B cell (primary cell): ENCODE measurements at regions not wholly inside any gene's neighbourhood (a gene's known extent, or its start where the extent isn't known, plus 50 kb on each side); places are given as distances from the start of the nearest gene placed in this dataset.

ENCODE experiments used
- ATAC-seq: fragments of 200-7000 bp; cut with Tn5 transposase; one replicate; pipeline ENCODE4 v1.10.0; 2021; ENCODE audit warnings: low read depth, mild to moderate bottlenecking, moderate number of reproducible peaks, moderate library complexity
- CTCF ChIA-PET: fragments of 350-600 bp; sonication (Branson Sonifier 250); formaldehyde crosslinking; loops from one replicate; lab custom pipeline; 2021; ENCODE audit warnings: antibody characterized with exemption, inconsistent platforms; lab: Charles Lee
- POLR2A ChIA-PET: fragments of 350-600 bp; sonication (Branson Sonifier 250); formaldehyde crosslinking; loops from one replicate; lab custom pipeline; 2021; ENCODE audit warnings: antibody characterized with exemption; lab: Charles Lee
- DNase-seq: peaks from one replicate; pipeline ENCODE4 v3.0.0; 2013
- H2AFZ ChIP-seq: 2 replicates; pipeline ENCODE4 v1.6.1; 2012; ENCODE audit warnings: mild to moderate bottlenecking, low read depth, low read length; ENCODE audit not compliant: insufficient read depth, poor library complexity, severe bottlenecking
- H3K27ac ChIP-seq, 2 donors: 1 replicate in 1 of 2; 2 replicates in 1 of 2; pipeline ENCODE4 v1.5.1; 2012 to 2013; ENCODE audit warnings: low read length in 2 of 2, mild to moderate bottlenecking in 2 of 2, moderate library complexity in 1 of 2
- H3K27me3 ChIP-seq, 4 experiments: fragments of 200-600 bp in 1 of 4; sonication (generic) in 1 of 4; replicated peaks in 1 of 4; 1 replicate in 2 of 4; 2 replicates in 2 of 4; pipeline versions ENCODE4 v1.6.1 to v1.7.0; 2013 to 2016; ENCODE audit warnings: low read length in 3 of 4, mild to moderate bottlenecking in 2 of 4, mixed read lengths in 1 of 4, moderate library complexity in 1 of 4; ENCODE audit not compliant: insufficient read depth in 4 of 4, control insufficient read depth in 3 of 4; ENCODE audit errors: control extremely low read depth in 1 of 4
- H3K36me3 ChIP-seq, 2 experiments: replicated peaks in 1 of 2; 1 replicate in 1 of 2; 2 replicates in 1 of 2; pipeline versions ENCODE4 v1.6.1 to v1.7.1; 2013; ENCODE audit warnings: low read length in 1 of 2; ENCODE audit not compliant: insufficient read depth in 2 of 2, control insufficient read depth in 1 of 2; ENCODE audit errors: control extremely low read depth in 1 of 2, extremely low read depth in 1 of 2
- H3K4me1 ChIP-seq, 2 donors: fragments of 200-600 bp in 1 of 2; sonication (generic) in 1 of 2; 1 replicate in 1 of 2; 2 replicates in 1 of 2; pipeline versions ENCODE4 v1.5.1 to v1.6.1; 2013 to 2017; ENCODE audit warnings: low read length in 2 of 2; ENCODE audit not compliant: control insufficient read depth in 2 of 2, insufficient read depth in 2 of 2
- H3K4me2 ChIP-seq: replicated peaks from 2 replicates; pipeline ENCODE3; 2012; ENCODE audit warnings: mild to moderate bottlenecking, low read depth, low read length; ENCODE audit not compliant: poor library complexity, severe bottlenecking
- H3K4me3 ChIP-seq, 5 experiments: fragments of 200-600 bp in 1 of 5; sonication (generic) in 1 of 5; 1 replicate in 3 of 5; 2 replicates in 2 of 5; pipeline versions ENCODE4 v1.5.1 to v1.7.0; 2011 to 2016; ENCODE audit warnings: low read length in 4 of 5, mild to moderate bottlenecking in 4 of 5, low read depth in 2 of 5, control low read depth in 1 of 5, moderate library complexity in 1 of 5; ENCODE audit not compliant: insufficient read depth in 1 of 5; ENCODE audit errors: control extremely low read depth in 1 of 5, extremely low read depth in 1 of 5
- H3K79me2 ChIP-seq: fragments of 200-600 bp; sonication (generic); one replicate; pipeline ENCODE4 v1.6.0; 2016; ENCODE audit warnings: low read length; ENCODE audit not compliant: control insufficient read depth, insufficient read depth
- H3K9ac ChIP-seq: fragments of 200-600 bp; sonication (generic); 2 replicates; pipeline ENCODE4 v1.6.1; 2017; ENCODE audit warnings: mild to moderate bottlenecking, low read length, moderate library complexity
- H3K9me3 ChIP-seq, 3 donors: one replicate each; pipeline versions ENCODE4 v1.6.1 to v1.7.1; 2013; ENCODE audit warnings: low read length in 2 of 3; ENCODE audit not compliant: control insufficient read depth in 2 of 3, insufficient read depth in 1 of 3; ENCODE audit errors: control extremely low read depth in 1 of 3
- H4K20me1 ChIP-seq: 2 replicates; pipeline ENCODE4 v1.6.0; 2012; ENCODE audit warnings: mild to moderate bottlenecking, low read length; ENCODE audit not compliant: insufficient read depth, control insufficient read depth, poor library complexity, severe bottlenecking
- H3K27ac Mint-ChIP-seq: one replicate; pipeline ENCODE4 v1.8.0; 2021; ENCODE audit warnings: mixed read lengths
- H3K27me3 Mint-ChIP-seq: one replicate; pipeline ENCODE4 v1.8.0; 2021; ENCODE audit warnings: mixed read lengths
- H3K4me1 Mint-ChIP-seq: one replicate; pipeline ENCODE4 v1.8.0; 2021; ENCODE audit warnings: mixed read lengths
- H3K4me3 Mint-ChIP-seq: one replicate; pipeline ENCODE4 v1.8.0; 2021; ENCODE audit warnings: mixed read lengths
- H3K9me3 Mint-ChIP-seq: one replicate; pipeline ENCODE4 v1.8.0; 2022; ENCODE audit warnings: mixed read lengths; ENCODE audit not compliant: insufficient read depth
- EZH2 ChIP-seq: IDR thresholded peaks from 2 replicates; pipeline ENCODE4 v1.6.1; 2012; ENCODE audit warnings: borderline replicate concordance, low read depth, mild to moderate bottlenecking, moderate library complexity, low read length; ENCODE audit not compliant: insufficient read depth, poor library complexity, severe bottlenecking
- WGBS: methylation state at CpG from one replicate; pipeline ENCODE4 v1.1.5; 2013; ENCODE audit warnings: missing lambda C conversion rate; ENCODE audit not compliant: insufficient coverage; 5-methylcytosine and 5-hydroxymethylcytosine counted together
- intact Hi-C: fragments of 100-400 bp; cut with micrococcal nuclease; formaldehyde crosslinking; loops from one replicate; pipeline ENCODE4 v1.10.0; 2022
- TF ChIP-seq, protein P1 (sequence below): fragments of 200-600 bp; IDR thresholded peaks from one replicate; pipeline ENCODE4 v1.8.0; 2022; ENCODE audit warnings: antibody characterized with exemption, mild to moderate bottlenecking

- no peaks in the 10 kb centered on the region for H4K20me1 ChIP-seq
- no peaks in the 10 kb centered on the region for H3K4me1 ChIP-seq
Observed at GRCh38 chr4:57764856-57765255, 654.7 kb upstream of the IGFBP7 start.

GRCh38 chr4:57763070-57763469, 652.9 kb upstream of the IGFBP7 start:
- no peak for DNase-seq

More at GRCh38 chr4:57764856-57765255, 654.7 kb upstream of the IGFBP7 start:
- no peaks in the 10 kb centered on the region for H3K36me3 ChIP-seq
- Mint-ChIP-seq H3K4me3 (no peak overlapping the region), H3K9me3 (no peaks in the 10 kb centered on the region), H3K4me1 (no peaks in the 10 kb centered on the region), H3K27me3 (no peaks in the 10 kb centered on the region), H3K27ac (no peak overlapping the region)
- H3K79me2 ChIP-seq: no peaks in the 10 kb centered on the region
- ATAC-seq: no peak
- H3K27me3 ChIP-seq: no peaks in the 10 kb centered on the region
- POLR2A ChIA-PET: no interaction called here
- no peak overlapping the region for H2AFZ ChIP-seq
- CTCF ChIA-PET: no interaction called here
- WGBS: no CpG with 5 or more reads among the region's 5 CpGs
- H3K4me3 ChIP-seq: no peak overlapping the region
- no peak for TF ChIP-seq EZH2
- TF ChIP-seq, protein P1, sequence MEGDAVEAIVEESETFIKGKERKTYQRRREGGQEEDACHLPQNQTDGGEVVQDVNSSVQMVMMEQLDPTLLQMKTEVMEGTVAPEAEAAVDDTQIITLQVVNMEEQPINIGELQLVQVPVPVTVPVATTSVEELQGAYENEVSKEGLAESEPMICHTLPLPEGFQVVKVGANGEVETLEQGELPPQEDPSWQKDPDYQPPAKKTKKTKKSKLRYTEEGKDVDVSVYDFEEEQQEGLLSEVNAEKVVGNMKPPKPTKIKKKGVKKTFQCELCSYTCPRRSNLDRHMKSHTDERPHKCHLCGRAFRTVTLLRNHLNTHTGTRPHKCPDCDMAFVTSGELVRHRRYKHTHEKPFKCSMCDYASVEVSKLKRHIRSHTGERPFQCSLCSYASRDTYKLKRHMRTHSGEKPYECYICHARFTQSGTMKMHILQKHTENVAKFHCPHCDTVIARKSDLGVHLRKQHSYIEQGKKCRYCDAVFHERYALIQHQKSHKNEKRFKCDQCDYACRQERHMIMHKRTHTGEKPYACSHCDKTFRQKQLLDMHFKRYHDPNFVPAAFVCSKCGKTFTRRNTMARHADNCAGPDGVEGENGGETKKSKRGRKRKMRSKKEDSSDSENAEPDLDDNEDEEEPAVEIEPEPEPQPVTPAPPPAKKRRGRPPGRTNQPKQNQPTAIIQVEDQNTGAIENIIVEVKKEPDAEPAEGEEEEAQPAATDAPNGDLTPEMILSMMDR: no peak
- no peak for DNase-seq
- H3K27ac ChIP-seq: no peak overlapping the region
- H3K9ac ChIP-seq: no peak overlapping the region
- H3K4me2 ChIP-seq: no peak overlapping the region
- peaks cover 0 to 3% (median 0%) of the 10 kb centered on the region in 3 donors for H3K9me3 ChIP-seq
- intact Hi-C loops: no loop called here

More at GRCh38 chr4:57763070-57763469, 652.9 kb upstream of the IGFBP7 start:
- POLR2A ChIA-PET: no interaction called here
- TF ChIP-seq, protein P1: no peak
- no peak for TF ChIP-seq EZH2
- H3K4me3 ChIP-seq: no peak overlapping the region
- no peak overlapping the region for H3K9ac ChIP-seq
- peaks cover 0 to 3% (median 0%) of the 10 kb centered on the region in 3 donors for H3K9me3 ChIP-seq
- H3K27me3 Mint-ChIP-seq: no peaks in the 10 kb centered on the region
- no peak overlapping the region for H3K27ac Mint-ChIP-seq
- H2AFZ ChIP-seq: no peak overlapping the region
- H3K4me2 ChIP-seq: no peak overlapping the region
- no peaks in the 10 kb centered on the region for H3K79me2 ChIP-seq
- WGBS: 13% methylated on average over 1 of the region's 2 CpGs
- no peaks in the 10 kb centered on the region for H4K20me1 ChIP-seq
- CTCF ChIA-PET: no interaction called here
- no peak for ATAC-seq
- H3K27me3 ChIP-seq: no peaks in the 10 kb centered on the region
- no peaks in the 10 kb centered on the region for H3K36me3 ChIP-seq
- H3K4me1 Mint-ChIP-seq: no peaks in the 10 kb centered on the region
- peaks cover 3% of the 10 kb centered on the region for H3K9me3 Mint-ChIP-seq
- H3K4me3 Mint-ChIP-seq: no peak overlapping the region
- intact Hi-C loops: no loop called here
- no peak overlapping the region for H3K27ac ChIP-seq
- no peaks in the 10 kb centered on the region for H3K4me1 ChIP-seq
